Activated effector memory CD4-positive, alpha-beta T cell treated with anti-CD3 and anti-CD28 coated beads, Interleukin-2, amount 50 U/mL, for 16 hours (primary cell): ENCODE measurements at regions not wholly inside any gene's neighbourhood (a gene's known extent, or its start where the extent isn't known, plus 50 kb on each side); places are given as distances from the start of the nearest gene placed in this dataset.
"Not testable (repeated sequence)": the region's sequence is repeated elsewhere in the genome, so short reads cannot be mapped to it uniquely, and the experiment has no call there.

Source experiments
- DNase-seq: peaks from one replicate; pipeline ENCODE4 v3.0.0-alpha.2; 2020

DNA sequence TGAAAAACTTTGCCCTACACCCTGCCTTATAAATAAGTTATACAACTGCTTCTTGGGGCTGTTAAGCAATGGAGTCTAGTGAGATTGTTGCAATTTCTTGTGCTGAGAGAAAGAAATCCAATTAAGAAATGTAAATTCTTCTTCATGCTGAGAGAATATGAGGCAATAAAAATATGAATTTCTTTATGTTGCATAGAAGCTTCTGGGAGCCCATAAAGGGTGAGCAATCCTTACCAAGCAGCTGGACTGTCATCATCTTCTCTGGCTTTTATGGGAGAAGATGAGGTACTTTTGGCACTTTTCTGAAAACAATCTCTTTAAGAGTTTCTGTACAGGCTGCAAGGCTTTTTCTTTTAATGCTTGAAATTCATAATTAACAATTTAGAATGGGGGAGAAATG, 204.3 kb downstream of the DMRTA1 start:
- no peak for DNase-seq

DNA sequence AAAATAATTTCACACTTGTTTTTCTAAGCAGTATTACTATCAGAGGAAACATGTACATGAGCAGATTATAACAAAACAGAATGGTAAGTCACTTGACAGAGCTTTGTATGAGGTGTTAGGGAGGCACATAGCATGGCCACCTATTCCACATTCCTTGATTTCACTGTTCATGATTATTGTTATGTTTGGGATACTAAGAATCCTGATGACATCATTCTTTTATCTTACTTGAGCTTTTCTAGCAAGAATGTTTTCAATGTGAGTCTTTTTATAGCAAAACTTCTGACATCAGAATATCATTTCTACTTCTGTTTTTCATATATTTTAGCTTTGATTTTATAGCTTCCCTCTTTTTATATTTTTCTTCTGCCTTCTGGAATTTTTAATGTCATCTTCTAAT, 208.2 kb downstream of the DMRTA1 start:
- no peak for DNase-seq

DNA sequence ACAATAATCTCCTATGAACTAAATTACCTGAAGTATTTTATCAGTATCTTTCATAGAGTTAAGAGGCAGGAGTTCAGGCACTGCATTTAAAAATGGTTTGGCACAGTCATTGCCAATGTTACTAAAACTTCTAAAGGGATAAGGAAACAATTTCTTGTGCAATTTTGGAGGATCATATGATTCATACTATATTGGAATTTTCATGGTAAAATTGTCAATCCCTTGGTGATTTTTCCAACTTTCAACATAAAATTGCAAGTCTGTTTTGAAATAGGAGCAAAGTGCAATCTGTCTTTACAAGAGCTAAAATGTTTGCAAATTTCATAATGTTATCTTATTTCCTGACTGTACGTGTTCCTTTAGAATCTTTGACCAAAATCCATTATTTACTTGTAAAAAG, 211.1 kb downstream of the DMRTA1 start:
- DNase-seq, result no peak

DNA sequence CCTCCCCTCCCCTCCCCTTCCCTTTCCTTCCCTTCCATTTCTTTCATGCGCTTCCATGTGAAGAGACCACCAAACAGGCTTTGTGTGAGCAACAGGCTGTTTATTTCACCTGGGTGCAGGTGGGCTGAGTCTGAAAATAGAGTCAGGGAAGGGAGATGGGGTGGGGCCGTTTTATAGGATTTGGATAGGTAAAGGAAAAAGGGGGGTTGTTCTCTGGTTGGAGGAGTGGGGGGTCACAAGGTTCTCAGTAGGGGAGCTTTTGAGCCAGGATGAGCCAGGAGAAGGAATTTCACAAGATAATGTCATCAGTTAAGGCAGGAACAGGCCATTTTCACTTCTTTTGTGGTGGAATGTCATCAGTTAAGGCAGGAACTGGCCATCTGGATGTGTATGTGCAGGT, 211.9 kb downstream of the DMRTA1 start:
- not testable (repeated sequence) for DNase-seq

DNA sequence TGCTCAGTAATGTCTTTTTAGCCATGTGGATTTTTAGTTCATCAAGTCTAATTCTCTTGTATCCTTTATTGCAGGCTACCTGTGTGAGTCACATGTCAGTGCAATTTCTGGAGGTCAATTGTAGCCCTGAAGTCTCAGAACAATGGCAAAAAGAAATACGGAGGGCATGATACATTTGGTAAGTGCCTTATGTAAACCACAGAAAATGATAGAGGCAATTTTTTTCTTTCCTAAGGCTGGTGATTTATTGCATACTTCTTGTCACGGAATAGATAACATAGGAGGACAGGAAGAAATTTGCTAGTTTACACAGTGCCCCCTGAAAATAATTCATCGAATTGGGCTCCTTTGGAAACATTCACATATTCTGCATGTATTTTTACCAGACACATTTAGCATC, 235.9 kb downstream of the DMRTA1 start:
- no peak for DNase-seq

DNA sequence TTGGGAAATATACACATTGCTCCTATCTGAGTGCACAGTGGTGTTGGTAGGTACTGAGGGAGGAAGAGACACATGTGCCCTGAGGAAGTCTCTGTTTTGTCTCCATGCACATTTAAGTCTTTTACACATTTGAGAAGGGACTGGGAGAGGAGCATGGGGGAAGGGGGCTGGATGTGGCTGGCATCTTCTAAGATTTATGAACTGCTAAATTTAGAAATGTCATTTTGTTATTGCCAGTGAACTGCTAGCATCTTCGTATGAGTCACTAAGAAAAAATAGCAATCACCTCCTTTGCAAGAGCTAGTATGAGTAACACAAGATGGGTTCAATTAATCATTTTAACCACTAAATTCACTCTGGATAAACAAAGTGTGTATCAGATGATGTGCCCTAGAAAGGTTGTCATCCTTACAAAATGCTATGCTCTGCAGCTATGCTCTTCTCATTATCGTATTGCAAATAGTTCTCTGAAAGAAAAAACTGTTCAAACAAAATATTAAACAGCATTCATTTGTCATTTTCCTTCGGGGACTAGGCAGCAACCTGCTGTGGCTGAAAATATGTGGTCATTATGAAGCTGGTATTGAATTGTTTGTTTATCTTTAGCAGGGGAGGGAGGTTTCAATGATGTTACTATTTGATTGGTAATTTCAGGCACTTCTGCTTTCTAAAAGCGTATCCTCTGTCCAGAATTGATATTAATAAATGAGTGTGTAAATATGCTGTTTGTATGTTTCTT, 236.5 kb downstream of the DMRTA1 start:
- no peak for DNase-seq

DNA sequence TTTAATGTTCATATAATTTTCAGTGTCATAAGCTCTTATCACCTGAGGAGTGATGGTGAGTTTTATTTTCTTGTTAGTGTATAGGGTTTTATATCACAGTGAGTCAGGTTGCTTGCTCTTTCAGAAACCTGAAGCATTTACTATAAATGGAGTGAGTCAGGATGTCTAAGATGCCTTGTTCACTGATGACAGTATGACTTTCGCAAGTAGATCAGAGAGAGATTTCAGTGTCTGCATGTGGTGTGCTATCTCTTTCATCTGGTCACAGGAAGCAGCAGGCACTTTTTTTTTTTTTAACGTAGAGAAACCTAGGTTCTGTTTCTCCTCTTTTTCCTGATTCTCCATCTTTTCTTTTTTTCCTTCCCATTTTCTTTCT, 237.1 kb downstream of the DMRTA1 start:
- no peak for DNase-seq

DNA sequence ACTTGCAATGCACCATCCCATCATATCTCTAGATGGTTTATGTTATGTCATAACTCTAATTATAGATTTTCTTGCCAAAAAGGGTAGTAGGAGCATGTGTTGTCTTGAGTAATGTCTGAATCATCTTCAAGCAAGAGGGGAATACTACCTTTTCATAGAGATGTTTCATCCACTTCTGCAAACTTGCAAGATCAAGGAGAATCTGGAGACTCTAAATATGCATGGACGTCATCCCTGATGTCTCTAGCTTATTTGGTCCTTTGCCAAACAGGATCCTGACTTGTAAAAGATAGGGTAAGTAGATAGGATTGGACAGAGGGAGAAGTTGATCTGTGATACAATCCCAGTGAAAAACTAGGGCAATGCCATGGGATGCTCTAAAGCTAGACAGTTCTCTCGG, 246.5 kb downstream of the DMRTA1 start:
- DNase-seq, result no peak

DNA sequence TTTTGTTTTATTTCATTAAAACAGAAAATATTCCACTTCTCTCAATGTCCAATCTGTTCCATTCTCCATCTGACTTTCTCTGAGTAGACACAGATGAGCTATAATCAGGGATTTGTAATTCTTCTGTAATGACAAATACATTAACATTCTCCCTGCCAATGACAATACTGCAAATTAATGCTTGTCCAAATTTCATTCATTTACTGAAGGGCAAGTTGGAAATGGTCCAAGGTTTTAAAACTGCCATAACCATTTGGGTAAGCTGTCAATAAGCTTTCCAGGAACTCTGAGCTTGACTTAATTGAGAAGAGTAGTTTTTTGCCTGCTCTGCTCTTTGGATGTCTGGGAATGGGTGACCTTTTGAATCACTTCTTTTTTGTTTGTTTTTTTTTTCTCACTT, 253.5 kb downstream of the DMRTA1 start:
- DNase-seq, result no peak

DNA sequence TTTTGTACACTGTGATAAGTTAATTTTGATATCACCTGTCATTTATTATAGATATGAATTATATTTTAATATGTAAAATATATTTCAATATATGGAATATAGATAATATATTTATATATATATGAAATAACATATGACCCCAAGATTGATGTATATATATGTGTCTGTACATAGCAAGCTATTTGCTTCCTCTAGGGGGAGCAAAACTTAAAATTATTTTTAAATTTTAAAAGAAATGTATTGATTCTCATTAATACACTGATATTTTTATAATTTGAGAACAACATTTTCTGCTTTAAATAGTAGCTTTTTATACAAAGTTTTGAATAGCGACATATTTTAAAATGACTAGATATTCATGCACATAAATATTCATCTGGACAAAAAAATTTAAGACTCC, 272.0 kb downstream of the DMRTA1 start:
- DNase-seq, result no peak

DNA sequence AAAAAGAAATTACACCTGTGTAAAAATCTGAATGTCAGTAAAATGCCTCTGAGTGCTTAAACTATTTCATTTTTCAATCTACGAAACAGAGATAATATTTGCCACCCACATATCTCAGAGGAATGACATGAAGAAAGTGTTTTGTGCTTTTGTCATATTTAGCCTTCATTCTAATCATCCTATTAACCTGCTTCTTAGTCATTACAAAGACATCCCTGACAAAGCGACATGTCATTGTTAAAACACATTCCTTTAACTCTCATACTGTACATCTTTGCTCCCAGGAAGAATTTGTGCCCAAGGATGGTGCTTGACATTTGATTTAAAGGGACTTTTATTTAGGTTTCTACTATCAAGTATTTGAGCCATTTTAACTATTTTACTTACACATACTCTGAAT, 275.9 kb downstream of the DMRTA1 start:
- no peak for DNase-seq

DNA sequence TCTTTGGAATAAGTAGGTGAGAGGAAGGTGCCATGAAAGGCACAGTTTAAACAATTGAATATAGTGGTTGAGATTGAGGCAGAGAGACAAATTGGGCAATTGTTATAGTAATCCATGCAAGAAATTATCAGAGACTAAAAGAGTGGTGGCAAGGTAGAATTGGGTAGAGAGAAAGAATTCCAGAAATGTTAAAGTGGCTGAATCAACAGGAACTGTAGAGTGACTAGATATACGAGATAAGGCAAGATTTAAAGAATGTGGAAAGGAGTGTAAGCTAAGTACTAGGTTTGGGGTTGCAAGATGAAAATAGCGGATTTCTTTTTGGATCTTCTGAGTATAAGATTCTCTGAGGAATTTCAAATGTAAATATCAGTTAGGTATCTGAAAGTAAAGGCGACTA, 285.2 kb downstream of the DMRTA1 start:
- no peak for DNase-seq

DNA sequence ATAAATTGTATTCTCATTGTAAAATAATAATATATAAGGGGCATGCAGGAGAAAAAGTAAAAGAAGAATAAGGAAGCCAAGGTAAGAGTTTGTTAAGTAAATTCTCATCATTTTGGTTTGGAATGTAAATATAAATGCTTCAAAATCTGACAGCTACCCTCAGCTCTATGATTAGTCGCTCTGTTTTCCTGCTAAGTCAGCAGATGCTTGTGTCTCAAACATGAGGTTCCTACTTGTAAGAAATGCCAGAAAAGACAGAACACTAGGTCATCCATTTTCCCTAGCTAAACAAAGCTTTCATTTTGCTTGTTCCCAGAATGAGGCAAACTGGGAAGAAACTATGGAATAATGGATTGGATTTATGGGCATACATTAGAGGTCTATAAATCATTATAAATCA, 293.1 kb downstream of the DMRTA1 start:
- DNase-seq, result no peak

DNA sequence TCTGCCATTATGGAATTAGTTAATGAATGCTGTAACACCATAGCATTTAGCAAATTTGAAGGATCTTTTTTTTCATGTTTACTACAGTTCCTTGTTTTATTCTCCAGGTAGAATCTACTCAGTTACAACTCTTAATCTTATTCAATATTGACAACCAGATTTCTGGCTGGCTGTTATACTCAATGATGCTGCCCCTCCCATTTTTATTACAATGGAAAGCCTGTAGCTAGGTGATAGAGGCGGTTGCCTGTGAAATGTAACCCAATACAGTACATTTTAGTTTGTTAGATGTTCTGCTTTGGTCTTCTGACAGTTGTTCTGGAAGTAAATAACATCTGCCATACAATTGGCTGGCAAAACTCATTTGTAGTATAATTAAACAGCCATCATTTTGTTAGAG, 294.2 kb downstream of the DMRTA1 start:
- no peak for DNase-seq

DNA sequence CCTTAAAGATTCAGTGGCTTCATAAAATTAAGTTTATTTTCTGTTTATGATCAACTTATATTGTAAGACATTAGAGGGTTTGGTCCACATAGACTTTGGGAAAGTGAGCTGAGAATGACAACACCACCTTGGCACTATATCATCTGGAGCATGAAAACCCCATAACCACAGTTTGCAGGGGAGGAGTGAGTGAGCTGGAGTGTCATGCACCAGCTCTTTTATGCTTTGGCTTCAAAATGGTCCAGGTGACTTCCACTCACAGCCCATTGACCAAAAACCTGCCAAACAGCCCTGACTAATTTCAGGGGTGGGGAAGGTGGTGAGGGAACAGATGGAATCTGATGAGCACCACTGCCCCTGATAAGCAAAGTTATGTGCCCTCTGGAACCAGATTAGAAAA, 295.8 kb downstream of the DMRTA1 start:
- no peak for DNase-seq

DNA sequence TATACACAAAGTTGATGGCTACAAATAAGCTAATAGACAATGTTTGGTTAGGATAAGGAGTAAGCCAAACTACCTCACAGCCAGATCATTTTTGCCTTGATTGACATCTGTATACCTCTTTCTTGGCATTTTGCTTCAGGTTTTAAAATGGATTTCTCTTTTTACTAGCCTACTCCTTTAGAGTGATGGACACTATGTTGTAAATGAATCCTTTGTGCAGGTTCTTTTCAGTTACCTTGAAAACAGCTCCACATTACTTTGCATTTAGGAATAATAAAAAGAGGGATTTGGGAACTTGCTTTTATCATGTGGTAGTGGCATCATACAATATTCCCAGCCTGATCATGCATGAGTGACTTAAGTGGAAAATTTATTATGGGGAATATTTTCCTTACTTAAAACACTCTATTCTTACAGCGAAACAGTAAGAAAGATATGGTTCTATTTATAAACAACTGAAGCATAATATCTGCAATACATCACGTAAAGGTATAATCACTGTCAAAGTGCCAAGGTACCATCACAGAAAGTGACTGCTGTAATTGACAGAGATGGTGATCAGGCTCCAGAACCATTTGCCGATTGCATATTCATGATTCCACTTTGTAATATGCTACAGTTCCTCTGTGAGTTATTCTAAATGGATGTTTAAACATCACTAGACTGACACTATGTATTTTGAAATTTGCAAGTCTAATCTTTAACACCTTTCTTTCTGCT, 327.0 kb downstream of the DMRTA1 start:
- no peak for DNase-seq

DNA sequence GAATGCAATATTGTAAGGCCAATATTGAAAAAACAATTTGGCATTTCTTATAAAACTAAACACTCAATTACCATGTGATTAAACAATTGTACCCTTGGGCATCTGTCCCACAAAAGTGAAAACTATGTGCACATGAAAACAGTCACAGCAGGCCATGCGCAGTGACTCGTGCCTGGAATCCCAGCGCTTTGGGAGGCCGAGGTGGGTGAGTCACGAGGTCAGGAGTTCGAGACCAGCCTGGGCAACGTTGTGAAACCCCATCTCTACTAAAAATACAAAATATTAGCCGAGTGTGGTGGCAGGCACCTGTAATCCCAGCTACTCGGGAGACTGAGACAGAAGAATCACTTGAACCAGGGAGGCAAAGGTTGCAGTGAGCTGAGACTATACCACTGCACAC, 343.7 kb downstream of the DMRTA1 start:
- DNase-seq, result no peak

DNA sequence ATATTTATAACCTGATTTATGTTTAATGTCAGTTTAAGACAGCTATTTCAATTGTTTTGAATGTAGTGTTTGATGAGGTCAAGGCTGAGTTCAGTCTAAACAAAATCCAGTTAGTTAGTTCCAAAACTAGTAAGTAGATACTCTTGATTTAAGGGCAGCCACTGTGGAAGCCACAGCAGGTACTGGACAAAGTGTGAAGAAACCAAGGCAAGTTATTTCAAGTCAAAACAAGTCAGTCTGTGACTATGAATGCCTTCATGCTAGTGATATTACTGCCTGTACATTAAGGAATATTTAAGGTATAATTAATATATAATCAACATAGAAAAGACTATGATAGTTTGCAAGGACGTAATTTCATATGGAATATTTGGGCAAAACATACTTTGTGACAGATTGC, 362.3 kb downstream of the DMRTA1 start:
- no peak for DNase-seq

DNA sequence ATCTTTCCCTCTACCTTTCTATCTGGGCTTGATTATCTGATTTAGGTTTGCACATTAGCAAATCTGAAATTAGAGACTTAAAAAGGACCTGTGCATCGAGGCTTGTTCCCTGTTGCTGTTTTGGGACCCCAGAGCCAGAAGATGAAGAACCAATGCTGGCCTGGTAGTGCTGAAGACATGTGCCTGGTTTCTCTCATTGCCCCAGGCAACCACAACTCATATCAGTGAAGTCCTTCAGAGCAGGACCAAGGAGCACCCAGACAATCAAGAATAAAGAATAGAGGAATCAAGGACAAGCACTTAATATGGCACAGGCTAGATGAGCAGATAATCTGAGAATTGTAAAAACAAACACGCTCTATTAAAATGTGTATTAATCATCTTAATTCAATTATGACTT, 362.7 kb downstream of the DMRTA1 start:
- DNase-seq, result no peak

DNA sequence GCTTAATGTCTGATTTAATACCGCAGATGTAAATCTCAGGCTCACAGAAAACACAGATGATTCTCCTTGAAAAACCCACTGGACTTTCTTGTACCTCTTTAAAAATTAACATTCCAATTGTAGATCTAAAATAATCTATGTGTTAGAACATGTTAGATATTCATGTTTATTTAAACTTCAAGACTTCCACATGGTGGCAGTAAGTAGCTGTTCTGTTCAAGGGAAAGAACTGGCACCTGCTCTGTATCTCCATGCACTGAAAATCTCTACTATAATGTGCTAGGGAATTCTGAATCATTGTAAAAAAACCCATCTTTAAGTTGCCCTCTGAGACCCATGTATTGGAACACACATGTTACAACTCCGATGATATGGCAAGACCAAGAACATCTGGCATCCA, 366.9 kb downstream of the DMRTA1 start:
- no peak for DNase-seq

DNA sequence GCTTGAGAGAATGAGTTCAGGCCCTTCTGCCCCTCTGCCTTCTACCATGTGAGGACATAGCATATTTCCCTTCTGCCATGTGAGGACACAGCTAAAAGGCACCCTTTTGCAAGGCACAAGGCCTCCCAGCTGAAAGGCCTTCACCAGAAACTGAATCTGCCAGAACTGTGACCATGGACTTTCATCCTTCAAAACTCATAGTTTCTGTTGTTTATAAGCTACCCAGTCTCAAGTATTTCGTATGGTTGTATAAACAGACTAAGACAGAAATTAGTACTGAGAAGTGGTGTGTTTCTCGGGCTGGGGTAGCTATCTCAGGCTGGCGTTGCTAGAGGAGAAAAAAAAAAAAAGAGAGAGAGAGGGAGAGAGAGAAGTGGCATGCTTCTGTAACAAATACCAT, 368.6 kb downstream of the DMRTA1 start:
- DNase-seq, result no peak

DNA sequence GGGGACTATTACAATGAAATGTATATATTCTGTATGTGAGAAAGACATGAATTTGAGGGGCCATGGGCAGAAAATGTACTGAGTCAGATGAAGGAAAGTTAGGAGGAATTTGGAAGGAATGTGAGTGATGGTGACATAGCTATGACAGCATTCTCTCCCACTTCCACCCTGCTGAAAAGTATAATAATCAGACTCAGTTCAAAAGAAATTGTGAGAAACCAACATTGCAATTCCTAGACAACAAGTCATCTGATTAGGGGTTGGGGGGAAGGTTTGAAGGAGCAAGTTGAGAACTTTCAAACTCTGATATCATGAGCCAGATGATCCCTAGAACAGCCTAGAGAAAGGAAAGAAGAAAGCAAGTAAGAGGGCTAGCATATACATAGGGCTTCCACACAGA, 370.6 kb downstream of the DMRTA1 start:
- no peak for DNase-seq

DNA sequence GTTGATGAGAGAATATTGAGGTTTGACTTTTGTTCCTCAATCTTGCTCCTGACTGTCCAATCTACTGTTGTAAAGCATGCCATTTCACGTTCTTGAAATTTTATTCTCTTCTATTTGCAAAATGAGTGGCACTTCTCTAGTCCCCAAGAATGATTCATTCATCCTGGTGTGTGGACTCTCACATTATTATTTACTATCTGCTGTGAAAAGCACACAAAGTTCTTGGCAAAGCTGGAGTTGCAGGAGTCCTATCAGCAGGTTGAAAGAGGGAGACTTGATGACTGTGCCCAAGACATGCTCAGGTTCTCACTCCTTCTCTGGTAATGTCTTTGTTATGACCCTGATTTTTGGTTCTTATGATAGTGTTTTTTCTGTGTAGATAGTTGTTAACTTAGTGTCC, 382.6 kb downstream of the DMRTA1 start:
- DNase-seq, result no peak

DNA sequence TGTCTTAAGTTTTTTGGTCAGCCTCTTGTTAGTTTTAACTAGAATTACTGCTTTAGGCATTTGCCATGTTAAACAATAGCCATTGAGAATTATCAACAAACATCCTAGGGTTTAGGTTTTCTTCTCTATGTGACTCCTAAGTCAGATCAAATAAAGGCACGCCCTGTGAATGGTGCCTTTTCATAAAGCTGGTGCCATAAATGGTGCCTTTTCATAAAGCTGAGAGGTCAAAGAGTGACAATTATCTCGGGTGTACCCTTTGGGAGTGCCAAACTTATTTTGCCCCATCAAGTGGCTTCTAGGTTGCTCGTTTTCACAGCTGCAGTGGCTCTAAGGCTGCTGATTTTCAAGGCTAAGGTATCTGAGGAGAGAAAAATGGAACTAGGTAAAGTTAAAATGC, 391.6 kb downstream of the DMRTA1 start:
- no peak for DNase-seq

DNA sequence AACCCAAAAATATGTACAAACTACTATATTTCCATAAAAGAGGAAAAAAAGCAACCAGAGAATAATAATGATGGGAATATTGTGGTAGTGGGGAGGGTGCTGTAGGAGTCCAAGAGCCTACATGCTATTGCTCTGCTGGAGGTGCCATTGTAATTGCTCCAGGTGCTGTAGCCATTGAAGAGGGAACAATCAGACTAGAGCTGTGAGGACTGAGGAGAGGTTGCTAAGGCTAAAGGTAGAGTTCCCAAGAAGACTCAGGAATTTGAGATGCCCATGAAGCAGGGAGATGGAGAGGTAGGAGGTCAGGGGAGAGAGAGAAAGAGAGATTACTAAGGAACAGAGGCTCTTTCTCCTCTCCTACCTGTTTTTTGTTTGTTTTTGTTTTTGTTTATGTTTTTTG, 394.0 kb downstream of the DMRTA1 start:
- DNase-seq, result no peak
